GM13976 (cell line): ENCODE measurements at regions not wholly inside any gene's neighbourhood (a gene's known extent, or its start where the extent isn't known, plus 50 kb on each side); places are given as distances from the start of the nearest gene placed in this dataset.

ENCODE experiments used
- DNase-seq: peaks from one replicate; pipeline ENCODE4 v3.0.0; 2012; ENCODE audit warnings: low spot score
- in situ Hi-C: fragments of 300-500 bp; cut with MboI; formaldehyde crosslinking; loops from one replicate; pipeline ENCODE4 v1.12.0; 2022; ENCODE audit warnings: low sequenced_read_pairs, mixed read lengths, inconsistent platforms; ENCODE audit not compliant: unreplicated experiment
- TF ChIP-seq, protein P1 (sequence below): IDR thresholded peaks from 2 replicates; pipeline ENCODE4 v1.5.1; 2012; ENCODE audit warnings: borderline replicate concordance, mild to moderate bottlenecking; ENCODE audit not compliant: insufficient read depth; ENCODE audit errors: extremely low read depth, missing control alignments, control extremely low read depth

- TF ChIP-seq, protein P1, sequence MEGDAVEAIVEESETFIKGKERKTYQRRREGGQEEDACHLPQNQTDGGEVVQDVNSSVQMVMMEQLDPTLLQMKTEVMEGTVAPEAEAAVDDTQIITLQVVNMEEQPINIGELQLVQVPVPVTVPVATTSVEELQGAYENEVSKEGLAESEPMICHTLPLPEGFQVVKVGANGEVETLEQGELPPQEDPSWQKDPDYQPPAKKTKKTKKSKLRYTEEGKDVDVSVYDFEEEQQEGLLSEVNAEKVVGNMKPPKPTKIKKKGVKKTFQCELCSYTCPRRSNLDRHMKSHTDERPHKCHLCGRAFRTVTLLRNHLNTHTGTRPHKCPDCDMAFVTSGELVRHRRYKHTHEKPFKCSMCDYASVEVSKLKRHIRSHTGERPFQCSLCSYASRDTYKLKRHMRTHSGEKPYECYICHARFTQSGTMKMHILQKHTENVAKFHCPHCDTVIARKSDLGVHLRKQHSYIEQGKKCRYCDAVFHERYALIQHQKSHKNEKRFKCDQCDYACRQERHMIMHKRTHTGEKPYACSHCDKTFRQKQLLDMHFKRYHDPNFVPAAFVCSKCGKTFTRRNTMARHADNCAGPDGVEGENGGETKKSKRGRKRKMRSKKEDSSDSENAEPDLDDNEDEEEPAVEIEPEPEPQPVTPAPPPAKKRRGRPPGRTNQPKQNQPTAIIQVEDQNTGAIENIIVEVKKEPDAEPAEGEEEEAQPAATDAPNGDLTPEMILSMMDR, result no peak
- DNase-seq, result no peak
- in situ Hi-C loops, result no loop called here
These were observed 89.0 kb downstream of the EMX2 start for GRCh38 chr10:117631276-117632145.

DNA sequence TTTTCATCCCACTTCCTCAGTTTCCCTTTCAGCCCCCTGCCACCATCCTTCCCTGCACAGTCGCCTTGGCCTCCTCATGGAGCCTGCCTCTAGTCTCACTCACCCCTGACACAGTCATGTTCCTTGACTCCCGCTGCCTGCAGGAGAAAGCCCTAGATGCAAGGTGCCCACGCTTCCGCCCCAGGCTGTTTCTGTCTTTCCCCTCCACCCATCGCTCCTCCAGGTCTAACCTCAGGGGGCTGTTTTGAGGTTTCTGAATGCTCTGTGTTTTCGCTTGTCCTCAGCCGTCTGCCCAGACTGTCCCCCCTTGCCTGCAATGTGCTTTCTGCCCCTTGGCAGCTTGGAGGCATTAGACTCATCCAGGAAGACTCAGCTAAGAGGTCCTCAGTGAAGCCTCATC lies 89.9 kb downstream of the EMX2 start:
- in situ Hi-C loops, result no loop called here
- TF ChIP-seq, protein P1, result no peak
- DNase-seq, result no peak

DNA sequence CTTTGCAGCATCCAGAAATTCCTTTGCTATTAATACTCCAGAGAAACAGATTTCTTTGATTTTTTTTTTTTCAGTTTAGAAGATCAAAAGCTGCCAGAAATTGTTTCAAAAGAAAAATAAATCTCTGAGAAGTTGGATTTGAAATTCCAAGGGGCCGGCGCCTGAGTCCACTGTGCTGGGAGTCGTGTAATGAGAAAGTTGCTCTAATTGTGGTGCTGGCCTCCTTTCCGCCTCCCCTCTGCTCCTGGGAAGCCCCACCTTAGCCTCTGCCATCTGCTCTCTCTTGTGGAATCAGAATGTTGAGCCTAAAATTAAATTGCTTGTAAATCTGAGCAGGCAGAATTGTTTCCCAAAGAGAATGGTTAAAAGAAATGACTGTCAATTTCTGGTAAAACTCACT lies 93.3 kb downstream of the EMX2 start:
- in situ Hi-C loops, result no loop called here
- DNase-seq, result no peak
- TF ChIP-seq, protein P1, result no peak

DNA sequence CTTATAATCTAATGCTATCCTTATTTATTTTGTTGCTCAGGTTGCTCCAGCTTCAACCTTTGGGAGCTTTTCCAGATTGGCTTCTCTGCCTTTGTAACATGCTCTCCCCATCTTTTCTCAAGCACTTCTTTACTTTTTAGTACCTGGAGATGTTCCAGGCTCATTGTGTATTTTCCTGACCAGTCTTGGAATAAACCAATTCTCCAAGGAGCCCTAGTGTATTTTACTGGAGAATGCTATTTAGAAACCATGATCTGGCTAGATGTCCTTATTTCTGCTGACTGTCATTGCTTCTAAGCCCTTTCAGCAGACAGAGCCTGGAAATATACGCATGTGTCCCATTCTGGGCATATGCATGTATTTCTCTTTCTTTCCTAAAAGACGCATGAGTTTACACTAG lies 95.7 kb downstream of the EMX2 start:
- in situ Hi-C loops, result no loop called here
- no peak for DNase-seq
- TF ChIP-seq, protein P1, result no peak

- TF ChIP-seq, protein P1, result no peak
- in situ Hi-C loops, result no loop called here
- DNase-seq, result no peak
These were observed 96.2 kb downstream of the EMX2 start for GRCh38 chr10:117638664-117639200.

- in situ Hi-C loops, result no loop called here
These were observed 97.9 kb downstream of the EMX2 start for GRCh38 chr10:117640406-117640805.

More at GRCh38 chr10:117640406-117640805, 97.9 kb downstream of the EMX2 start:
- DNase-seq, result no peak
- TF ChIP-seq, protein P1, result no peak
